CD4-positive, alpha-beta T cell treated with Interleukin-10 for 1 hour (primary cell): ENCODE measurements at regions not wholly inside any gene's neighbourhood (a gene's known extent, or its start where the extent isn't known, plus 50 kb on each side); places are given as distances from the start of the nearest gene placed in this dataset.

Experiments used
- DNase-seq: peaks from one replicate; pipeline ENCODE4 v3.0.0-alpha.2; 2020

GRCh38 chr15:35783203-35783602, 237.2 kb upstream of the DPH6 start:
- no peak for DNase-seq

- no peak for DNase-seq
Observed at GRCh38 chr15:35784745-35785144, 238.8 kb upstream of the DPH6 start.

- no peak for DNase-seq
Observed at GRCh38 chr15:35810007-35810406, 264.0 kb upstream of the DPH6 start.

GRCh38 chr15:35813573-35813972, 267.6 kb upstream of the DPH6 start:
- DNase-seq: no peak

GRCh38 chr15:35818846-35819245, 272.9 kb upstream of the DPH6 start:
- no peak for DNase-seq

GRCh38 chr15:35822153-35822552, 276.2 kb upstream of the DPH6 start:
- no peak for DNase-seq

- DNase-seq: no peak
Observed at GRCh38 chr15:35827141-35827540, 281.2 kb upstream of the DPH6 start.

- DNase-seq: no peak
Observed at GRCh38 chr15:35827911-35828310, 281.9 kb upstream of the DPH6 start.

- no peak for DNase-seq
Observed at GRCh38 chr15:35833581-35833980, 287.6 kb upstream of the DPH6 start.

GRCh38 chr15:35834216-35834830, 288.4 kb upstream of the DPH6 start:
- no peak for DNase-seq

GRCh38 chr15:35834866-35835265, 288.9 kb upstream of the DPH6 start:
- no peak for DNase-seq

- no peak for DNase-seq
Observed at GRCh38 chr15:35838424-35839111, 292.6 kb upstream of the DPH6 start.

- DNase-seq: no peak
Observed at GRCh38 chr15:35842631-35843030, 296.7 kb upstream of the DPH6 start.

GRCh38 chr15:35843498-35843897, 297.5 kb upstream of the DPH6 start:
- no peak for DNase-seq

GRCh38 chr15:35850284-35850683, 304.3 kb upstream of the DPH6 start:
- no peak for DNase-seq

- no peak for DNase-seq
Observed at GRCh38 chr15:35851491-35851890, 305.5 kb upstream of the DPH6 start.

- DNase-seq: no peak
Observed at GRCh38 chr15:35852818-35853624, 307.1 kb upstream of the DPH6 start.

GRCh38 chr15:35854316-35854715, 308.4 kb upstream of the DPH6 start:
- DNase-seq: no peak

- DNase-seq: no peak
Observed at GRCh38 chr15:35857567-35858226, 311.7 kb upstream of the DPH6 start.

- DNase-seq: no peak
Observed at GRCh38 chr15:35858707-35859106, 312.7 kb upstream of the DPH6 start.

GRCh38 chr15:35863655-35864054, 317.7 kb upstream of the DPH6 start:
- no peak for DNase-seq

GRCh38 chr15:35867356-35867755, 321.4 kb upstream of the DPH6 start:
- DNase-seq: no peak

- DNase-seq: no peak
Observed at GRCh38 chr15:35871282-35871681, 325.3 kb upstream of the DPH6 start.

- no peak for DNase-seq
Observed at GRCh38 chr15:35871812-35872211, 325.8 kb upstream of the DPH6 start.
